OCI-LY3 (cell line): ENCODE measurements at regions not wholly inside any gene's neighbourhood (a gene's known extent, or its start where the extent isn't known, plus 50 kb on each side); places are given as distances from the start of the nearest gene placed in this dataset.
"Not testable (repeated sequence)": the region's sequence is repeated elsewhere in the genome, so short reads cannot be mapped to it uniquely, and the experiment has no call there.

Experiments
- H2AFZ ChIP-seq: fragments of 200-600, 300-600 bp; shearing (Covaris generic); 2 replicates; pipeline ENCODE4 v1.6.0; 2014; ENCODE audit warnings: antibody characterized with exemption, low read depth, low read length
- H3K27ac ChIP-seq: fragments of 200-600, 300-600 bp; sonication (generic); 2 replicates; pipeline ENCODE4 v1.5.1; 2014; ENCODE audit warnings: mild to moderate bottlenecking, low read length, moderate library complexity, mixed read lengths
- H3K27me3 ChIP-seq: fragments of 200-600, 300-600 bp; sonication (generic); 2 replicates; pipeline ENCODE4 v1.6.1; 2014; ENCODE audit warnings: low read depth, low read length, mixed read lengths
- H3K36me3 ChIP-seq: fragments of 200-600, 300-600 bp; sonication (generic); replicated peaks from 2 replicates; pipeline ENCODE3; 2014; ENCODE audit warnings: low read depth, low read length, mixed read lengths
- H3K4me1 ChIP-seq: fragments of 300-600, 200-600 bp; sonication (generic); 2 replicates; pipeline ENCODE4 v1.6.1; 2014; ENCODE audit warnings: low read length, mixed read lengths
- H3K4me2 ChIP-seq: fragments of 200-600, 300-600 bp; sonication (generic); 2 replicates; pipeline ENCODE4 v1.6.1; 2014; ENCODE audit warnings: low read length, mixed read lengths
- H3K4me3 ChIP-seq: fragments of 300-600, 200-600 bp; sonication (generic); 2 replicates; pipeline ENCODE4 v1.5.1; 2014; ENCODE audit warnings: antibody characterized with exemption, mild to moderate bottlenecking, low read length, moderate library complexity
- H3K79me2 ChIP-seq: fragments of 300-600, 200-600 bp; shearing (Covaris generic); 2 replicates; pipeline ENCODE4 v1.6.1; 2014; ENCODE audit warnings: mild to moderate bottlenecking, low read length, mixed read lengths
- H3K9ac ChIP-seq: fragments of 300-600, 200-600 bp; shearing (Covaris generic); 2 replicates; pipeline ENCODE4 v1.6.0; 2014; ENCODE audit warnings: mild to moderate bottlenecking, low read length, moderate library complexity
- H3K9me3 ChIP-seq: fragments of 200-600, 300-600 bp; shearing (Covaris generic); 2 replicates; pipeline ENCODE4 v1.6.1; 2014; ENCODE audit warnings: low read length, mixed read lengths; ENCODE audit not compliant: insufficient read depth
- H4K20me1 ChIP-seq: fragments of 200-600, 300-600 bp; sonication (generic); 2 replicates; pipeline ENCODE4 v1.6.1; 2016; ENCODE audit warnings: low read length, mixed read lengths; ENCODE audit not compliant: insufficient read depth
- CTCF ChIP-seq: fragments of 200-600, 300-600 bp; sonication (generic); IDR thresholded peaks from 2 replicates; pipeline ENCODE4 v1.5.1; 2014; ENCODE audit warnings: antibody characterized with exemption, low read length, low read depth
- EZH2phosphoT487 ChIP-seq: fragments of 200-600 bp; shearing (Covaris generic); IDR thresholded peaks from 2 replicates; pipeline ENCODE4 v1.6.1; 2018; ENCODE audit warnings: antibody characterized with exemption, mixed run types, low read depth

- Histone ChIP-seq H3K79me2 (no peaks in the 10 kb centered on the region), H3K9ac (no peak overlapping the region), H4K20me1 (no peaks in the 10 kb centered on the region), H3K36me3 (no peaks in the 10 kb centered on the region), H3K27me3 (no peaks in the 10 kb centered on the region), H3K4me1 (peaks cover 19% of the 10 kb centered on the region), H3K27ac (no peak overlapping the region), H3K4me2 (0 out of 2 replicates have a peak overlapping the region, but pooled peaks have one; percentile 6), H3K9me3 (no peaks in the 10 kb centered on the region), H2AFZ (no peak overlapping the region), H3K4me3 (no peak overlapping the region)
- TF ChIP-seq EZH2phosphoT487: no peak
- TF ChIP-seq CTCF: no peak
Measured at GRCh38 chr2:82339805-82340204, 2035.3 kb upstream of the LRRTM1 start.

- Histone ChIP-seq H3K9me3 (no peaks in the 10 kb centered on the region), H3K4me2 (no peak overlapping the region)
- TF ChIP-seq CTCF (no peak), EZH2phosphoT487 (no peak)
Measured at GRCh38 chr2:82333697-82334096, 2029.1 kb upstream of the LRRTM1 start.

GRCh38 chr2:82330155-82330554 lies 2025.6 kb upstream of the LRRTM1 start:
- Histone ChIP-seq H3K4me1 (peaks cover 48% of the 10 kb centered on the region), H2AFZ (0 out of 2 replicates have a peak overlapping the region, but pooled peaks have one; percentile 14), H4K20me1 (no peaks in the 10 kb centered on the region), H3K9ac (peak overlapping the region; percentile 33), H3K4me3 (peak overlapping the region; percentile 15; the same call in 1 of the 2 replicates), H3K4me2 (peak overlapping the region; percentile 63), H3K27ac (peak overlapping the region; percentile 74), H3K27me3 (no peaks in the 10 kb centered on the region), H3K9me3 (no peaks in the 10 kb centered on the region), H3K79me2 (no peaks in the 10 kb centered on the region), H3K36me3 (no peaks in the 10 kb centered on the region)
- TF ChIP-seq EZH2phosphoT487 (no peak), CTCF (no peak)

More at GRCh38 chr2:82333697-82334096, 2029.1 kb upstream of the LRRTM1 start:
- H3K27me3 ChIP-seq: no peaks in the 10 kb centered on the region
- H3K4me3 ChIP-seq: no peak overlapping the region
- H3K9ac ChIP-seq: no peak overlapping the region
- no peaks in the 10 kb centered on the region for H3K36me3 ChIP-seq
- H3K4me1 ChIP-seq: peaks cover 27% of the 10 kb centered on the region
- H3K79me2 ChIP-seq: no peaks in the 10 kb centered on the region
- H2AFZ ChIP-seq: peak overlapping the region; percentile 37; the same call in 1 of the 2 replicates
- H3K27ac ChIP-seq: no peak overlapping the region
- H4K20me1 ChIP-seq: no peaks in the 10 kb centered on the region

- peaks cover 42% of the 10 kb centered on the region for H3K4me1 ChIP-seq
- not testable (repeated sequence) for H2AFZ ChIP-seq, H3K4me2 ChIP-seq, H3K4me3 ChIP-seq, H4K20me1 ChIP-seq, H3K36me3 ChIP-seq, H3K27ac ChIP-seq, H3K9ac ChIP-seq, H3K27me3 ChIP-seq, H3K79me2 ChIP-seq, H3K9me3 ChIP-seq
Measured at GRCh38 chr2:82326180-82326767, 2021.7 kb upstream of the LRRTM1 start.
